ENCODE measurements at regions not wholly inside any gene's neighbourhood (a gene's known extent, or its start where the extent isn't known, plus 50 kb on each side); places are given as distances from the start of the nearest gene placed in this dataset.
"Not testable (repeated sequence)": the region's sequence is repeated elsewhere in the genome, so short reads cannot be mapped to it uniquely, and the experiment has no call there.

- no peak for DNase-seq
These were observed 51.1 kb upstream of the NUDT6 start for GRCh38 chr4:122973465-122973864.

GRCh38 chr4:122976111-122976510, 53.7 kb upstream of the NUDT6 start:
- DNase-seq: no peak

DNA sequence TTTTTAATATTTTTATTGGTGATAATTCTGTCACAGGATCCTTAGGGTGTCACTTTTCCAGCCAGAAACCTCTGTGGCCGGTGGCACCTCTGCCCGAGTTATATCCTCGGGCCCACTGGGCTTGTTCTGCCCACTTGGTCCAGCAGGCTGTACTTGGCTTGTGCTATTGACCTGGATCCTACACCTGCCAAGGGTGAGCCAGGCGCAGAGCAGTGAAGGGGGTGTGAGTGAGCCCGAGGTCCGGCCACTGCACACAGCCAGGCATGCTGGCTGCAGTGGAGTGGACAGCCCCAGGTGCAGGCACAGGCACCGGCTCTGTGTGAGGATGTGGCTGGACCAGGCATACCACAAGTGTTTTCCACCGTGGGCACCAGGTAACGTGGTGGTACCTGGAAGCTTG, 54.7 kb upstream of the NUDT6 start:
- DNase-seq: no peak

DNA sequence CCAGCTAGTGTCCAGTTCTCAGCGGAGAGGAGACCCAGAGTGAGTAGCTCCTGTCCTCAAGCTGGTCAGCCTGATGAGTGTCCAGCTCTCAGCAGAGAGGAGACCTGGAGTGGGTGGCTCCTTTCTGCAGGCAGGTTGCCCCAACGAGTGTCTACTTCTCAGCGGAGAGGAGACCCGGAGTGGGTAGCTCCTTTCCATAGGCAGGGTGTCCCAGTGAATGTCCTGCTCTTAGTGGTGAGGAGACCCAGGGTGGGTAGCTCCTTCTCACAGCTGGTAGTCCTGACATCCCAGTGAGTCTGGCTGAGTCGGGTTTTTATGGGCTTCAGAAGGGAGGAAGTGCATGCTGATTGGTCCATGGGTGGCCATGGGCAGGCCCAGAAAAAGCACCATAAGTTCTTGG, 55.7 kb upstream of the NUDT6 start:
- no peak for DNase-seq

- DNase-seq: no peak
These were observed 56.4 kb upstream of the NUDT6 start for GRCh38 chr4:122978789-122979188.

DNA sequence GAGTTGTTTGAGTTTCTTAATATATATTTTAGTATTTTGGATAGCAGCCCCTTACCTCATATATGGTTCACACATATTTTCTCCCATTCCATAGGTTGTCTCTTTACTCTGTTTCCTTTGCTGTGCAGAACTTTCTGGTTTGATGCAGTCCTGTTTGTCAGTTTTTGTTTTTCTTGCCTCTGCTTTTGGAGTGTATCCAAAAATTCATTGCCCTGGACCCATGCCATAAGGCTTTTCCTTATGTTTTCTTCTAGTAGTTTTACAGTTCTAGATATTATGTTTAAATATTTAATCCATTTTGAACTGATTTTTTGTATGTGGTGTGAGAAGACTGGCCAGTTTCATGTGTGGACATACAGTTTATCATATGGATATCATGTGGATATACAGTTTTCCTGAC, 58.5 kb upstream of the NUDT6 start:
- DNase-seq: no peak

DNA sequence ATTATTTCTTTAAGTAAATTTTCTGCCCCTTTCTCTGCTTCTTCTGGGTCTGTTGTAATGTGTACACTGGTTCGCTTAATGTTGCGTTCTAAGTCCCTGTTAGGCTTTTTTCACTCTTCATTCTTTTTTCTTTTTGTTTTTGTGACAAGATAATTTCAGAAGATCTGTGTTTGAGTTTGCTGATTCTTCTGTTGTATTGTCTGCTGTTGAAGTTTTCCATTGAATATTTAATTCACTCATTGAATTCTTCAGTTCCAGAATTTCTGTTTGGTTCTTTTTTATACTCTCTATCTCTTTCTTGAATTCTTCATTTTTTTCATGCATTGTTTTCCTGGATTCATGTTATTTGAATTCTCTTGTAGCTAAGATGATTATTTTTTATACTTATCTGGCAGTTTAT, 66.3 kb upstream of the NUDT6 start:
- no peak for DNase-seq

DNA sequence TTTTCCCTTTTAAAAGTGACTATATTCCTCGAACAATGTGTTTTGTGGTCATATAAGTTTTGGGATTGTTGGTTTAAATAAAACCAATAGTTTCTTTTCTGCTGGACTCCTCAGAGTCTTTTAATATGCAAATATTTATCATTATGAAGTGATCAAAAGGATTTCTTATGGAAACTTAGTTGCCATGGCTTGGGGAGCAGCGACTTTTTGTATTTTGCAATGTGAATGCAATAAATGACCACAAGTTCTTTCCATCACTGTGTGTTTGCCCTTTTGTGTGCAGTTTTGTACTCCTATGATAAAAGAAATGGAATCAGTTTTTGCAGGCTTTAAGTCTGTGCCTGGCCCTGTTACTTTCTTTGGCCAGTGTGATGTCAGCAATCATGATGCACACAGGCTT, 68.5 kb upstream of the NUDT6 start:
- no peak for DNase-seq

DNA sequence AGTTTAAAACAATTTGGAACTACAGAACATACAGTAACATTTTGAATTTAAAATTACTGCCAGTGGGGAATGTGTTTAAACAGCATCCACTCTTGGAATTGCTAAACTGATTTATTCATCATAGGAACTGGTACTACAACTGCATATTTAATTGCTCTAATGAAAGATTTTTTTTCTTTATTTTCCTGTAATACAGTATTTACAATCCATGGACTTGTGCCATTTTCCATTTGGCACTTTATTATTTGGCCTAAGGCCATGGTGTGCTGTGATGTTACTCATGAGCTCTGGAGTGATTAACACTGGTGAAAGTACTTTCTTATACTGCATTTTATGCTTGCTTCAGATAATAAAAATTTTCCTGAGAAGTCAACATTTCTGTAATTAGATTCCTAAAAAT, 69.7 kb upstream of the NUDT6 start:
- no peak for DNase-seq

DNA sequence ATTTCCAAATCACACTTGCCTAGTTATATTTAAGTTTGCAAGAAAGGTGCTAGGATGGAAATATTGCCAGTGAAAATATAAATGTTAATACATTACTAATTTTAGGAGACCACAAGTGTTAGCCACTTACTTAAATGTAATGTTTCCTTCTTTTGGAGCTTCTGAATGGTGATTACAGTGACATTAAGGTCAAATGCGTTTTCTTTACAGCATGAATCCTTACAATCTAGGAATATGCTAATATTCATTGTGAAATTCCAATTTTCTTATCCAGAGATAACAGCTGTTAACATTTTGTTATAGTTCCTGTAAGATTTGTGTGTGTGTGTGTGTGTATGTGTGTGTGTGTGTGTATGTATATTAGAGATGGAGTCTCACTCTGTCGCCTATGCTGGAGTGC, 70.2 kb upstream of the NUDT6 start:
- DNase-seq: no peak

DNA sequence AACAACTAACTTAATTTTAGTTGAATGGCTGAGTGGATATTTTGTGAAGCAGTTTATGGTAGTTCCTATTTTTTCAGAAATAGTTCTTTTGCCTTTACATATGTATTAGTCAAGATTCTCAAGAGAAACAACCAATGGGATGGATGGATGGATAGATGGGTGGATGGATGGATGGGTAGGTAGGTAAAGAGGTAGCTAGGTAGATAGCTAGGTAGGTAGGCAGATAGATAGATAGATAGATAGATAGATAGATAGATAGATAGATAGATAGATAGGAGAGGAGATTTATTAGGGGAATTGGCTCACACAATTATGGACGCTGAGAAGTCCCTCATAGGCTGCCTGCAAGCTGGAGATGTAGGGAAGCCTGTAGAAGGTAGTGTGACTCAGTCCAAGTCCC, 74.0 kb upstream of the NUDT6 start:
- no peak for DNase-seq

- no peak for DNase-seq
These were observed 75.2 kb upstream of the NUDT6 start for GRCh38 chr4:122997463-122998101.

GRCh38 chr4:123004079-123004478, 81.7 kb upstream of the NUDT6 start:
- DNase-seq: not testable (repeated sequence)

DNA sequence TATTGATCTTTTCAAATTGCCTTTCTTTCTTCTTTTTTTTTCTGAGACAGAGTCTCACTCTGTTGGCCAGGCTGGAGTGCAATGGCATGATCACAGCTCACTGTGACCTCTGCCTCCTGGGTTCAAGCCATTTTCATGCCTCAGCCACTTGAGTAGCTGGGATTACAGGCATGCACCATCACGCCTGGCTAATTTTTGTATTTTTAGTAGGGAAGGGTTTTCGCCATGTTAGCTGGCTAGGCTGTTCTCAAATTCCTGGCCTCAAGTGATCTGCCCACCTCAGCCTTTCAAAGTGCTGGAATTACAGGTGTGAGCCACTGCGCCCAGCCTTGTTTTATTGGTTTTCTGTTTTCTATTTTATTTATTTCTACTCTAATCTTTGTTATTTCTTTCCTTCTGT, 82.7 kb upstream of the NUDT6 start:
- DNase-seq: not testable (repeated sequence)

DNA sequence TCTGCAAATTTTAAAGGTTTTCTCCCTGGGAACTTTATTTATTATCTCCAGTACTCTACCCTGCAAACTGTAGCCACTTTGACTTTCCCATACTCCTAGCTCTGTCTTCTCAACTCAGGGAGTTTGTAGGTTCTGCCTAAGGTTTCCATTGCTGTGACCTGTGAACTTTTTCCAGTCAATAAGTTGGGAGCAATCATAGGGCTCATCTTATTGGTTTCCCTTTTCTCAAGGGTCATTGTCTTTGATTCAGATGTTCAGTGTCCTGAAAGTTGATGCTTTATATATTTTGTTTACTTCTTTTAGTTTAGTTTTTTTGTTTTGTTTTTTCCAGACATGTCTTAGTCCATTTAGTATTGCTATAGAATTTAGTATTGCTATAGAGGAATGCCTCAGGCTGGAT, 85.3 kb upstream of the NUDT6 start:
- no peak for DNase-seq

GRCh38 chr4:123012416-123012815, 90.0 kb upstream of the NUDT6 start:
- DNase-seq: not testable (repeated sequence)

DNA sequence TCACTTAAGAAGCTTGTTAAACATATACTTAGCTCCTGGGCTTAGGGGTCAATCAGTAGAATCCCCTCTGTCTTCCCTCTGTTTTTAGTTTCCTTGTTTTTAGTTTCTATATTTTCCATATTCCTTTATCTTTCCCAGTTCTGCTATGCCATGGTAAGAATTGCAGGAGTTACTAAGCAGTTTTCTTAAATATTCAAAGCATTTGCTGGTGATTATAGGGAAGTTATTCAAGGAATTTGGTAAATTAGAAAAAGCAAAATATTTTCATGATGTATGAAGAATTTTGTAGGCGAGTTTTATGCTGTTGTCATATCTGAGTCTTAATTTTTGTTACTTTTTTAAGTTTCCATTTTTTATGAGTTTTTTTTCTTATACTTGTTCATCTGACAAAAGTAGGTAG, 91.6 kb upstream of the NUDT6 start:
- no peak for DNase-seq

GRCh38 chr4:123017078-123017477, 94.7 kb upstream of the NUDT6 start:
- no peak for DNase-seq

DNA sequence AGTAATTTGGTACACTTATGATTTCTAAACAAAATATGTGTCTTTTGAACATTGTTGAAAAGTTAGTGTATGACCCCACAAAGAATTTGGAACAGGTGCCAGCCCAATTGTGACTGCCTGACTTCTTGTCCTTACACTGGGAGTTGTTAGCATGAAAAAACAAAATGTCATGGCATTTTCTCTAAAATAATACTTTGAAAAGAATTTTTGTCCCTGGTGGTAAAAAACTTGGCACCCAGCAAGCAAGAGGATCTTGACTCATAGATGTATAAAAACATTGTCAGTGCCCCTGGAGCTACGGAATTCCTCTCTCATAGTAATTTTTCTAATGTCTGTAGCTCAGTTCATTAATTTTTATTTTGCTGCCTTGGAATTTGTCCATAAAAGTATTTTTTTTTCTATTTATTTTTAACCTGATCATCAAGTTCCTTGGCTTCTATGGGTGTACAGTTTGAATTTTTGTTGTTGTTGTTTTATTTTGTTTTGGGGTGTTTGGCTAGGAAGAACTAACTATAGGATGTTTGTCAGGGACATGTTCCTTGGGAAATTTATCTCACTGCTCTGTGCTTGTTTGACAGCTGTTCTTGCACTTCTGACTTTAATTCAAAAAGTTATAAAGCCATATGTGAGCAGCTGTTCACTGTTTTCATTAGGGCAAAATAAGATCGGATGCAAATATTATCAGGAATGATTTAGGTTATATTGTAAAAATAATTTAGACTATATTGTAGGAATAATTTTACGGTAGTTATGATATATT, 95.4 kb upstream of the NUDT6 start:
- no peak for DNase-seq

GRCh38 chr4:123018396-123018775, 96.0 kb upstream of the NUDT6 start:
- DNase-seq: no peak

DNA sequence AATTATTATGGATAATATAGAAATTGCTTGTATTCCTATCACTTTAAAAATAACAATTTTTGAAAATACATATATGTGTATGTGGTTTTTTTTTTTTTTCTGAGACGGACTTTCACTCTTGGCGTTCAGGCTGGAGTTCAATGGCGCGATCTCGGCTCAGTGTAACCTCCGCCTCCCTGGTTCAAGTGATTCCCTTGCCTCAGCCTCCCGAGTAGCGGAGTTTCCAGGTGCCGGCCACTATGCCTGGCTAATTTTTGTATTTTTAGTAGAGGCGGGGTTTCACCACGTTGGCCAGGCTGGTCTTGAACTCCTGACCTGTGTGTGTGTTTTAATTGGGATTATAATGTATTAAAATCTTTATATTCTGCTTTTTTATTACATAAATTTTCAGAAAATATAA, 97.9 kb upstream of the NUDT6 start:
- no peak for DNase-seq

DNA sequence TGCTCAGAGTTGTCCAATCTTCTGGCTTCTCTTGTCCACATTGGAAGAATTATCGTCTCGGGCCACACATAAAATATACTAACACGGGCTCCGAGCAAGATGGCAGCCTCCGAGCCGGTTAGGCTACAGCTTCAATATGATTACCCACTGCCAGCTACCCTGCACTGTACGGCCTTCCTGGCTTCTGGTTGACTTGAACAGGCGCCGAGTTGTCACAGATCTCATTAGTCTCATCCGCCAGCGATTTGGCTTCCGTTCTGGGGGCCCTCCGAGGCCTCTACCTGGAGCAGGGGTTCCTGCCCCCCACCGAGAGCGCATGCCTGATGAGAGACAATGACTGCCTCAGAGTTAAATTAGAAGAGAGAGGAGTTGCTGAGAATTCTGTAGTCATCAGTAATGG, 101.2 kb upstream of the NUDT6 start:
- no peak for DNase-seq

DNA sequence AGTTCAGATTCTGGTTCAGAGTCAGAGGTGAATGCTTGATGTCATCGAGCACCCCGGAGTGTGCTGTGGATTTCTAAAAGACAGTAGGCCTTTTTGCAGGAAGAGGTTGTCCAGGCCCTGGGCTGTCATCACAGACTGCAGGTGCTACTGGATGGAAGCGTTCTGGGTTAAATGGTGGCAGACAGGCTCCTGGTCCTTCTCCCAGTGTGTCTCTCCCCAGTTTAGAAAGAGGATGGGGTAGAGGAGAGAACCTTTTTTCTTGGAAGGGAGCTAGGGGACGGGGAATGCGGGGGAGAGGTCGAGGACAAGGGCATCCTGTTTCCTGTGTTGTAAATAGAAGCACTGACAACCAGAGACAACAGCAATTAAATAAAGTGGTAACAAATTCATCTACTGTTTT, 102.3 kb upstream of the NUDT6 start:
- no peak for DNase-seq

GRCh38 chr4:123025398-123025797, 103.0 kb upstream of the NUDT6 start:
- DNase-seq: no peak

GRCh38 chr4:123026015-123026414, 103.6 kb upstream of the NUDT6 start:
- DNase-seq: not testable (repeated sequence)

Data from NCI-H1417 (cell line).